ENCODE measurements at regions not wholly inside any gene's neighbourhood (a gene's known extent, or its start where the extent isn't known, plus 50 kb on each side); places are given as distances from the start of the nearest gene placed in this dataset.

DNA sequence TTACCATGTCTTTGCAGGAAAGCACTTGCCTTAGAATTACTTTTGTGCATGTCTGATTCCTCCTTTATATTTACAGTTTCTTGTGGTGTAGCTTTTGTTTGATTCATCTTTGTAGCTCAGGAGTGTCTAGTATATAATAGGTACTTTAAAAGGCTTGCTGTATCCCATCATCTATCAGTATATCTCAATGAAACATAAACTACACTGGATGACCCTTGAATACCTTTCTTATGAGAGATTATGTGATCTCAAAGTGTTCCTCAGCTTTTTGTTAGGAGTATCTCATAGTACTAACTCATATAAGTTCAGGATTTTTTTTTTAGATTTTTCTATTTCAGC is 234.8 kb downstream of the PYDC2 start (continued):
- TF ChIP-seq RAD21 (IDR thresholded peaks at IDR 0.05) = no peak
- no peak for TF ChIP-seq FOXA1 (IDR thresholded peaks at IDR 0.05)
- no peak for TF ChIP-seq NR2F2 (IDR thresholded peaks at IDR 0.05)
- TF ChIP-seq JUND (IDR thresholded peaks at IDR 0.05) = no peak
- no peak for TF ChIP-seq GABPA (IDR thresholded peaks at IDR 0.05 in 1 of 2, conservative IDR thresholded peaks at IDR 0.05 in 1 of 2)
- TF ChIP-seq FOXA2 (IDR thresholded peaks at IDR 0.05) = no peak
- TF ChIP-seq EGR1 (IDR thresholded peaks at IDR 0.05; ENCODE audit: low read depth in 2 of 2) = no peak

DNA sequence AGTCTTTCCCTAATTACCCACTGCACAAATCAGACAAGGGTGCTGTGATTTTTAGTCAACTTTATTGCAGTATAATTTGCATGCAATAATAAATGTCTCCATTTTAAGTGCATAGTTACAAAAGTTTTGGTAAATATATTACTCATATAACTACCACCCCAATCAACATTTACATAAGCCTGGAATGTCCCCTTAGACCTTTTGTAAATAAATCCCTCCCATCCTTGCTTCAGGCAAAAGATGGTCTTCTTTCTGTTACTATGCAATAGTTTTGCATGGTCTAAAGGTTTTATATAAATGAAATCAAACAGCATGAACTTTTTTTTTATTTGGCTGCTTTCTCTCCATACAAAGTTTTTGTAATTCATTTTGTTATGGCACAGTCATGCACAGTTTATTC is 235.4 kb downstream of the PYDC2 start:
- H3K27me3 ChIP-seq (ENCODE audit: control insufficient read depth in 4 of 4, insufficient read depth in 4 of 4, low read length in 3 of 4) = no peaks in the 10 kb centered on the region
- no peaks in the 10 kb centered on the region for H3K4me1 ChIP-seq (ENCODE audit: control insufficient read depth in 4 of 4, insufficient read depth in 4 of 4, low read length in 3 of 4)
- no peak overlapping the region for H3K9ac ChIP-seq (ENCODE audit: low read depth in 1 of 2, low read length in 2 of 2)
- no peak for TF ChIP-seq EGR1 (IDR thresholded peaks at IDR 0.05; ENCODE audit: low read depth in 2 of 2)
- no peak for TF ChIP-seq JUND (IDR thresholded peaks at IDR 0.05)
- no peak for TF ChIP-seq RAD21 (IDR thresholded peaks at IDR 0.05)
- TF ChIP-seq FOXA1 (IDR thresholded peaks at IDR 0.05) = no peak
- TF ChIP-seq HNF4G (IDR thresholded peaks at IDR 0.05) = no peak
- TF ChIP-seq SP1 (IDR thresholded peaks at IDR 0.05) = no peak
- TF ChIP-seq, protein P1, sequence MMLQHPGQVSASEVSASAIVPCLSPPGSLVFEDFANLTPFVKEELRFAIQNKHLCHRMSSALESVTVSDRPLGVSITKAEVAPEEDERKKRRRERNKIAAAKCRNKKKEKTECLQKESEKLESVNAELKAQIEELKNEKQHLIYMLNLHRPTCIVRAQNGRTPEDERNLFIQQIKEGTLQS (IDR thresholded peaks at IDR 0.05) = no peak
- TF ChIP-seq YY1 (IDR thresholded peaks at IDR 0.05) = no peak
- TF ChIP-seq GABPA (IDR thresholded peaks at IDR 0.05 in 1 of 2, conservative IDR thresholded peaks at IDR 0.05 in 1 of 2) = no peak
- no peak for TF ChIP-seq TAF1 (conservative IDR thresholded peaks at IDR 0.05)
- TF ChIP-seq, protein P2, sequence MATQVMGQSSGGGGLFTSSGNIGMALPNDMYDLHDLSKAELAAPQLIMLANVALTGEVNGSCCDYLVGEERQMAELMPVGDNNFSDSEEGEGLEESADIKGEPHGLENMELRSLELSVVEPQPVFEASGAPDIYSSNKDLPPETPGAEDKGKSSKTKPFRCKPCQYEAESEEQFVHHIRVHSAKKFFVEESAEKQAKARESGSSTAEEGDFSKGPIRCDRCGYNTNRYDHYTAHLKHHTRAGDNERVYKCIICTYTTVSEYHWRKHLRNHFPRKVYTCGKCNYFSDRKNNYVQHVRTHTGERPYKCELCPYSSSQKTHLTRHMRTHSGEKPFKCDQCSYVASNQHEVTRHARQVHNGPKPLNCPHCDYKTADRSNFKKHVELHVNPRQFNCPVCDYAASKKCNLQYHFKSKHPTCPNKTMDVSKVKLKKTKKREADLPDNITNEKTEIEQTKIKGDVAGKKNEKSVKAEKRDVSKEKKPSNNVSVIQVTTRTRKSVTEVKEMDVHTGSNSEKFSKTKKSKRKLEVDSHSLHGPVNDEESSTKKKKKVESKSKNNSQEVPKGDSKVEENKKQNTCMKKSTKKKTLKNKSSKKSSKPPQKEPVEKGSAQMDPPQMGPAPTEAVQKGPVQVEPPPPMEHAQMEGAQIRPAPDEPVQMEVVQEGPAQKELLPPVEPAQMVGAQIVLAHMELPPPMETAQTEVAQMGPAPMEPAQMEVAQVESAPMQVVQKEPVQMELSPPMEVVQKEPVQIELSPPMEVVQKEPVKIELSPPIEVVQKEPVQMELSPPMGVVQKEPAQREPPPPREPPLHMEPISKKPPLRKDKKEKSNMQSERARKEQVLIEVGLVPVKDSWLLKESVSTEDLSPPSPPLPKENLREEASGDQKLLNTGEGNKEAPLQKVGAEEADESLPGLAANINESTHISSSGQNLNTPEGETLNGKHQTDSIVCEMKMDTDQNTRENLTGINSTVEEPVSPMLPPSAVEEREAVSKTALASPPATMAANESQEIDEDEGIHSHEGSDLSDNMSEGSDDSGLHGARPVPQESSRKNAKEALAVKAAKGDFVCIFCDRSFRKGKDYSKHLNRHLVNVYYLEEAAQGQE (IDR thresholded peaks at IDR 0.05) = no peak
- TF ChIP-seq, protein P3, sequence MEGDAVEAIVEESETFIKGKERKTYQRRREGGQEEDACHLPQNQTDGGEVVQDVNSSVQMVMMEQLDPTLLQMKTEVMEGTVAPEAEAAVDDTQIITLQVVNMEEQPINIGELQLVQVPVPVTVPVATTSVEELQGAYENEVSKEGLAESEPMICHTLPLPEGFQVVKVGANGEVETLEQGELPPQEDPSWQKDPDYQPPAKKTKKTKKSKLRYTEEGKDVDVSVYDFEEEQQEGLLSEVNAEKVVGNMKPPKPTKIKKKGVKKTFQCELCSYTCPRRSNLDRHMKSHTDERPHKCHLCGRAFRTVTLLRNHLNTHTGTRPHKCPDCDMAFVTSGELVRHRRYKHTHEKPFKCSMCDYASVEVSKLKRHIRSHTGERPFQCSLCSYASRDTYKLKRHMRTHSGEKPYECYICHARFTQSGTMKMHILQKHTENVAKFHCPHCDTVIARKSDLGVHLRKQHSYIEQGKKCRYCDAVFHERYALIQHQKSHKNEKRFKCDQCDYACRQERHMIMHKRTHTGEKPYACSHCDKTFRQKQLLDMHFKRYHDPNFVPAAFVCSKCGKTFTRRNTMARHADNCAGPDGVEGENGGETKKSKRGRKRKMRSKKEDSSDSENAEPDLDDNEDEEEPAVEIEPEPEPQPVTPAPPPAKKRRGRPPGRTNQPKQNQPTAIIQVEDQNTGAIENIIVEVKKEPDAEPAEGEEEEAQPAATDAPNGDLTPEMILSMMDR (IDR thresholded peaks at IDR 0.05; ENCODE audit: low read depth, low read length, missing input control) = no peak
- TF ChIP-seq FOXA2 (IDR thresholded peaks at IDR 0.05) = no peak
- TF ChIP-seq, protein P4, sequence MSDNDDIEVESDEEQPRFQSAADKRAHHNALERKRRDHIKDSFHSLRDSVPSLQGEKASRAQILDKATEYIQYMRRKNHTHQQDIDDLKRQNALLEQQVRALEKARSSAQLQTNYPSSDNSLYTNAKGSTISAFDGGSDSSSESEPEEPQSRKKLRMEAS (IDR thresholded peaks at IDR 0.05) = no peak
- TF ChIP-seq HNF4A (conservative IDR thresholded peaks at IDR 0.05) = no peak
- TF ChIP-seq, protein P5, sequence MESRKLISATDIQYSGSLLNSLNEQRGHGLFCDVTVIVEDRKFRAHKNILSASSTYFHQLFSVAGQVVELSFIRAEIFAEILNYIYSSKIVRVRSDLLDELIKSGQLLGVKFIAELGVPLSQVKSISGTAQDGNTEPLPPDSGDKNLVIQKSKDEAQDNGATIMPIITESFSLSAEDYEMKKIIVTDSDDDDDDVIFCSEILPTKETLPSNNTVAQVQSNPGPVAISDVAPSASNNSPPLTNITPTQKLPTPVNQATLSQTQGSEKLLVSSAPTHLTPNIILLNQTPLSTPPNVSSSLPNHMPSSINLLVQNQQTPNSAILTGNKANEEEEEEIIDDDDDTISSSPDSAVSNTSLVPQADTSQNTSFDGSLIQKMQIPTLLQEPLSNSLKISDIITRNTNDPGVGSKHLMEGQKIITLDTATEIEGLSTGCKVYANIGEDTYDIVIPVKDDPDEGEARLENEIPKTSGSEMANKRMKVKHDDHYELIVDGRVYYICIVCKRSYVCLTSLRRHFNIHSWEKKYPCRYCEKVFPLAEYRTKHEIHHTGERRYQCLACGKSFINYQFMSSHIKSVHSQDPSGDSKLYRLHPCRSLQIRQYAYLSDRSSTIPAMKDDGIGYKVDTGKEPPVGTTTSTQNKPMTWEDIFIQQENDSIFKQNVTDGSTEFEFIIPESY (IDR thresholded peaks at IDR 0.05) = no peak
- no peak for TF ChIP-seq RXRA (IDR thresholded peaks at IDR 0.05)
- no peaks in the 10 kb centered on the region for H3K36me3 ChIP-seq (ENCODE audit: control insufficient read depth in 4 of 4, insufficient read depth in 3 of 4, low read depth in 1 of 4, low read length in 3 of 4)
- no peak overlapping the region for H3K4me3 ChIP-seq (ENCODE audit: low read depth in 1 of 3, low read length in 3 of 3)
- no peak overlapping the region for H3K27ac ChIP-seq (ENCODE audit: low read depth in 1 of 2, low read length in 2 of 2)
- no peak for DNase-seq (ENCODE audit: low spot score)
- no peaks in the 10 kb centered on the region for H3K9me3 ChIP-seq (ENCODE audit: control insufficient read depth in 4 of 4, low read length in 3 of 4)

All from liver (tissue), 7 donors.